GM18517 (cell line): ENCODE measurements at regions not wholly inside any gene's neighbourhood (a gene's known extent, or its start where the extent isn't known, plus 50 kb on each side); places are given as distances from the start of the nearest gene placed in this dataset.
"Not testable (repeated sequence)": the region's sequence is repeated elsewhere in the genome, so short reads cannot be mapped to it uniquely, and the experiment has no call there.

Experiments used
- ATAC-seq: cut with Tn5 transposase; IDR thresholded peaks from one replicate; pipeline ENCODE4 v1.9.1; 2021; ENCODE audit warnings: mild to moderate bottlenecking, moderate library complexity; ENCODE audit not compliant: unreplicated experiment

DNA sequence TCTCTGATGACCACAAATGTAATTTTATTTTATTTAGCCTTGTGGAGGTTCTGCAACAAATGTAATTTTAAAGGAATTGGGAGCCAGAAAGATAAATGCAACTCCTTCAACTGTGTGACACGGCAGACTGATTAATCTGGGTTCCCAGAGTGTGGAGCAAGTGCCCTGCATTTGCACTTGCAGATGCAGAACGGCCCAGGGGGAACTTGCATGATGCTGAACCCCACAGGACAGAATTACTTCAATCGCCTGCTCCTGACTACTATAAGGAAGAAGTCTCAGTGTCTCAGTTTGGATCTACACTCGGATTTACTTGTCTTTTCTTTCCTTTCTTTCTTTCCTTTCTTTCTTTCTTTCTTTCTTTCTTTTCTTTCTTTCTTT is 107.2 kb upstream of the ACBD5 start:
- not testable (repeated sequence) for ATAC-seq

DNA sequence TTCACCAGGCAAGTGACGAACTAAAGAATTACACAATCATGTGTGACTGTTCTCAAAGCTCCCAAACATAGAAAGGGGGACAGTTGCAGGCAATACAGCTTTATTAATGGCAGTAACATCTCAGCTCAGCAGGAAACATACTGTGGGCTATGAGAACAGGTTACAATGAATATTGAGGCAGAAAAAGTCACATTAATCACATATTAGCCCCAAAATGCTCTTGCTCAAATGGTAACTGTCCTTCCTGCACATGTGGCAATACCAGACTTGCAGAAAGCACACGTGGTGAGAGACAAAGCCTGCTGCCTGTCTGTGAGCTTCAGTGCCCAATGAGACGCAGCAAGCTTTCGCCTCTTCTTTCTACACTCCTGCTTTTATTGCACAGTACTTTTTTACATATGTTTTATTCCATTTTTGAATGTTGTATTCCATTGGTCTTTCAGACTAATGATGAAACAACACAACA is 104.9 kb upstream of the ACBD5 start:
- no peak for ATAC-seq

DNA sequence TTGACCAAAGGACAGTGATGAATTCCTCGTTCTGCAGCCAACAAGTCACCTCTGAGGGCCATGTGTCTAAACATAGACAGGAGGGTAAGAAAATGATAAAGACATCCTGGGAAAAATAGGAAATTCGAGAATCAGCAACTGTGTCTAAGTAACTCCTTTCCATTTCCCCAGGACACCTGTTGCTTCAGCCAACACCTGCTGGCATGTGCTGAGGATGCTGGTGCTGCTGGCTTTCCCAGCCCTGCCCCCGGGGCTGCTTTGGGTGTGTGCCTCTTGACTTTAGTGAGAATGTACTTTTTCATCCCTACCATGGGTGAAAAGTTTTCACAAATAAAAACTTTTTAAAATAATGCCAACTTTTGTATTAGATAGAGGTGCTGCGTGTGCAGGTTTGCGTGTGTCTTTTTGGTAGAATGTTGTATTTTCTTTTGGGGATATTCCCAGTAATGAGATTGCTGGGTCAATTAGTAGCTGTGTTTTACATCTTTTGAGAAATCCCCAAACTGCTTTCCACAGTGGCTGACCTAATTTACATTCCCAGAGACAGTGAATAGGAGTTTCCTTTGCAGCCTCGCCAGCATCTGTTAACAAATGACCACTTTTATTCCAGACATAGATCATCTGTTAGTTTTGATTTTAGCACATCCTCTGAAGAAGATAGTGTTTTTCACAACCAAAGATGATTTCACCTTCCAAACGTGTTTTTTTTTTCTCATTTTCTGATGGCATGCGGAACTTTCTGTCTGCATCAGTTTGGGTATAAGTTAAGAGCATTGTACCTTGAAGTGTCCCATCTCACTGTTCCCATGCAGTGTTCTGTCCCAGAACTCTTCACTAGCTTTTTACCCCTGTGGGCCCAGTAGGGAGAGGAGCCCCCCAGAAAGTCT is 104.2 kb upstream of the ACBD5 start:
- ATAC-seq = no peak

DNA sequence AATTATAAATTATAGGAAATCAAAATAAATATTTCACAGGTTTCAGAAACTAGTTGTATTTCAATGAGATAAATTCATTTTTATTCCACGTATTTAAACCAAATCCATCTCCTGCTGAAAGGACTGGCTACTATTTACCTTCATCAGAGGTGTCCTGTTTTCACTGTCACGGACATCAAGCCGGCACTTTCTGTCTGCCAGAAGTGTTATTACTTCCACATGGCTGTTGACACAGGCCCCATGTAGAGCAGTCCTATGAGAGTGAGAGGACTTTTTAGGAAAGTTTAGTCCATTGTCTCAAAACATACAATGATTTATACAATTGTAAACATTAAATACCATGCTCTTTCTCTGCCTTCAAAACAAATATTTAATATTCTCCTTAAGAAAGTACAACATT is 100.4 kb upstream of the ACBD5 start:
- no peak for ATAC-seq

DNA sequence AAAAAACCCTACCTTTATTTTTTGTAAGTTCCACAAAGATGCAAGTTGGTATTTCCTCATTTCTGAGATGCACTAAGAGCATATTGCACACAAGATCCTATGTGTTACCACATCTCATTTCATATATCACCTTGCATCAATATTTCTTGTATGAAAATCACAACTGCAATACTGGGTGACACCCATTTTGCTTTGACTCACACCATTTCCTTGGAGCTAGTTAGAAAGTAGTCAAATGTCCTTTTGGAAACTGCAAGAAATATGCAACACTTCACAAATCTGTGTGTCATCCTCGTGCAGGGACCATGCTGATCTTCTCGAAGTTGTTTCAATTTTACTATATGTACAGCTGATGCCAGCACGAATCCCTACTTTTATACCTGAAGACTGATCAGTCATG is 94.6 kb upstream of the ACBD5 start:
- ATAC-seq = not testable (repeated sequence)

DNA sequence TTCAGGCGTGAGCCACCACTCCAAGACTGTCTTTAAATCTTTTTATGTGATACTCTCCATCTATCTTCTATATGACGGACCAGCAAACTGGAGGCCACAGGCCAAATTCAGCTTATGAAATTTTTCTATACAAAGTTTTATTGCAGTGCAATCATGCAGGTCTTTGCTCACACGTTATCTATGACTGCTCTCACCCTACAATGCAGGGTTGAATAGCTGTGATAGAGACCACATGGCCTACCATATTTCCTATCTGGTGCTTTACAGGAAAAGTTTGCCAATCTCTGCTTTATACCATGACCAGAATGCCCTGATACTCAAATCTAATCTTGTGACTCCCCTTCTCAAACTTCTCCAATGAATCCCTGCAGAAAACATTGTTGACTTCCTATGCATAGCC is 89.5 kb upstream of the ACBD5 start:
- ATAC-seq = no peak

DNA sequence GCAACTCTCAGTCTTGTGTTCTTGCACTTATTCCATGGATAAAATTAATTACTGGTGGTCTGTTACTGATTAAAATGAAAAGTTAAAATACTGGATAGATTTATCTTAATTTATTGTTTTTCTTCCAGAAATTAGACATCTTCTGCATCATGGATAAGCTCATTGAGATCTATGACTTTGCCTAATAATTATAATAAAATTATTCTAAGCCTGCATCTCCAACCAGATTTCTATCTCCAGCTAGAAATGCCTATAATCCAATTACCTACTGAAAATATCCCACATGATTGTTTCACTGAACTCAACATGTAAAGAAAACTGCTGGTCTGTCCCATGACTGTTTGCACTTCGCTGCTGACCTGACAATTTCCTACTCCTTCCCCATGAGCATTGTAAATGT is 88.3 kb upstream of the ACBD5 start:
- ATAC-seq = no peak

DNA sequence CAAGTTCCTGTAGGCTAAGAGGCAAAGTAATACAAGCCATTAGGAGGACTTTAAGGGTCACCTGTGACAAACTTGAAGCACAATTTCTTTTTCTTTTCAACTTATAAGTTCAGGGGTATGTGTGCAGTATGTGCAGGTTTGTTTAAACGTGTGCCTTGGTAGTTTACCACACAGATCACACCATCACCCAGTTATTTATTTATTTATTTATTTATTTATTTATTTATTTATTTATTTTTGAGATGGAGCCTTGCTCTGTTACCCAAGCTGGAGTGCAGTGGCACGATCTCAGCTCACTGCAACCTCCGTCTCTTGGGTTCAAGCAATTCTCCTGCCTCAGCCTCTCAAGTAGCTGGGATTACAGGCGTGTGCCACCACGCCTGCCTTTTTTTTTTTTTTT is 86.2 kb upstream of the ACBD5 start:
- not testable (repeated sequence) for ATAC-seq

DNA sequence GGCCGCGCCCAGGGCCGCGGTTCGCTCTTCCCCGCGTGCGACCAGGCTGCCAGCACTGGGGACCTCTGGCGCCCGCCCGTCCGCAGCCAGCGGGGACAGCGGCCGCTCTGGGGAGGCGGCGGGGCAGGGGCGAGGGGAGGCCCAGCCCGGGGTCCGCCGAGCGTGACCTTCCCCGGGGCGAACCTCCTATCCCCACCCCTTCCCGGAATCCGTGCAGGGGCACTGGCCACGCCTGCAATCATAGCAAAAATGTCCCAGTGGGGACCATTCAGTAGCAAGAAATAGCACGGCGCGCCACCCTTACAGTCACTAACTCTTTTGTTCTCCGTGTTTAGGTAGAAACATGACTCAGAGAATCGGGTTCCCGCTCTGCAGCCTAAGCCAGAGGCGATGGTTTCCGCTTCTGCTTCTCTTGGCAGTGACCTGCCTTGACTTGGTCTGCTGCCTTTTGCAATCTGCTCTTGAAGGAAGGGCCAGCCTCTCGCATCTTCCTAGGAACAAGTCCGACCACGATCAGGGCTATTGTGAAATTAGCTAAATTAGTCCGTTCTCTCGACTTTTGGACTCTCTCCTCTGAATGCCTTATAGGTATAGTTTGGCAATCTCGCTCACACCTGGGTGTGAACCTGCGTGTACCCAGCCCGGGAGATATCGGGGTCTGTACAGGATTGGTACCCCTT is 79.3 kb upstream of the ACBD5 start:
- peak; percentile 67 for ATAC-seq

DNA sequence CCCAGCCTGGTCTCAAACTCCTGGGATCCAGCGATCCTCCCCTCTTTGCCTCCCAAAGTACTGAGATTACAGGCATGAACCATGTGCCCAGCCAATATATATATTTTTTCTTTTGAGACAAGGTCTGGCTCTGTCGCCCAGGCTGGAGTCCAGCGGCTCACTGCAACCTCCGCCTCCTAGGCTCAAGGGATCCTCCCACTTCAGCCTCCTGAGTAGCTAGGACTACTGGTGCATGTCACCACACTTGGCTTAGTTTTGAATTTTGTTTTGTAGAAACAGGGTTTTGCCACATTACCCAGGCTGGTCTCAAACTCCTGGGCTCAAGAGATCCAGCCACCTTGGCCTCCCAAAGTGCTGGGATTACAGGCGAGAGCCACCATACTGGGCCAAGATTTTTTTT is 78.5 kb upstream of the ACBD5 start:
- ATAC-seq = peak; percentile 20

DNA sequence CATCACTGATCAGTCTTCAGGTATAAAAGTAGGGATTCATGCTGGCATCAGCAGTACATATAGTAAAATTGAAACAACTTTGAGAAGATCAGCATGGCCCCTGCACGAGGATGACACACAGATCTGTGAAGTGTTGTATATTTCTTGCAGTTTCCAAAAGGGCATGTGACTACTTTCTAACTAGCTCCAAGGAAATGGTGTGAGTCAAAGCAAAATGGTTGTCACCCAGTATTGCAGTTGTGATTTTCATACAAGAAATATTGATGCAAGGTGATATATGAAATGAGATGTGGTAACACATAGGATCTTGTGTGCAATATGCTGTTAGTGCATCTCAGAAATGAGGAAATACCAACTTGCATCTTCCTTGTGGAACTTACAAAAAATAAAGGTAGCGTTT is 74.5 kb upstream of the ACBD5 start:
- ATAC-seq = not testable (repeated sequence)

DNA sequence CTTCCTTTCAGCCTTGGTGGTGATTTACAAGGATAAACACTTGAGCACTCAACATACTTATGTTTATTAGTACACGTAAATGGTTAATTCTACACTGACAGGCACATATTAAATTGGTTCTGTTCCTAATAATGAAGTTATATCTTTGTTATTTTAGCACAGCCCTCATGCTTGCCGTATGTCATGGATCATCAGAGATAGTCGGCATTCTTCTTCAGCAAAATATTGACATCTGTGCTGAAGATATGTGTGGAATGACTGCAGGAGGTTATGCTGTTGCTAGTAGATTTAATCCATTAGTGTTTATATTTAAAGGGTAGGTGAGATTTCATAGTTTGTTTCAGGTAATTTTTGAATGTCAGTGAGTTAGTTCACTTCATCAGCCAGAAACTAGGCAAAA is 73.0 kb upstream of the ACBD5 start:
- ATAC-seq = not testable (repeated sequence)

DNA sequence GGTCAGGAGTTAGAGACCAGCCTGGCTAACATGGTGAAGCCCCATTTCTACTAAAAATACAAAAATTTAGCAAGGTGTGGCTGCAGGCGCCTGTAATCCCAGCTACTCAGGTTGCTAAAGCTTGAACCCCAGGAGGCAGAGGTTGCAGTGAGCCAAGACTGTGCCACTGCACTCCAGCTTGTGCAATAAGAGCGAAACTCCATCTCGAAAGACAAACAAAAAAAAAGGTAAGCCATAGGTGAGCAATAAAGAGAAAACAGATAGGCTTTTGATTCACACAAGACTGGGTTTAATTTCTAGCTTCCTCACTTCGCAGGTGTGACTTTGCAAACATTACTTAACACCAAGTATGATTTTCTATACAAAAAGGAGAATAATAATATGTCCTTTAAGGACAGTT is 72.3 kb upstream of the ACBD5 start:
- no peak for ATAC-seq

DNA sequence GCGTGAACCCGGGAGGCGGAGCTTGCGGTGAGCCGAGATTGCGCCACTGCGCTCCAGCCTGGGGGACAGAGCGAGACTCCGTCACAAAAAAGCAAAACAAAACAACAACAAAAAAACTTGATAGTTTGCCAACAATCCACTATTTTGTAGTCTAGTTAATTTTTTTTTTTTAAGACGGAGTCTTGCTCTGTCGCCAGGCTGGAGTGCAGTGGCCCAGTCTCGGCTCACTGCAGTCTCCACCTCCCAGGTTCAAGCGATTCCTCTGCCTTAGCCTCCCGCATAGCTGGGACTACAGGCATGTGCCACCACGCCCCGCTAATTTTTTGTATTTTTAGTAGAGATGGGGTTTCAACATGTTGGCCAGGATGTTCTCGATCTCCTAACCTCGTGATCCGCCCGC is 71.2 kb upstream of the ACBD5 start:
- ATAC-seq = not testable (repeated sequence)

DNA sequence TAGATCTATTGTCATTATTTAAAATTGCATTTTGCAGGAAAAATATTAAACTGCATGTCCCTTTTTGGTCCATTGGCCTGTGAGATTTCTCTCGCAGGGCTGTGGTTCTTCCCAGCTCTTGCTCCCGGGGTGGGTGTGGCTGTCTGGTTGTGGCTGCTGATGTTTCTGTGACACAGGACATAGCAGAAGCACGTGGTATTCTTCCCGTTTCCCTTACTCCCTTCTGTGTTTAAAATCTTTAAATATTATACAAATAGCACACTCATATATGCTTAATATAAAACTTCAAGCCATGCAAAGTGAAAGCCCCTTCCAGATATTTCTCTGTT is 57.9 kb upstream of the ACBD5 start:
- not testable (repeated sequence) for ATAC-seq

DNA sequence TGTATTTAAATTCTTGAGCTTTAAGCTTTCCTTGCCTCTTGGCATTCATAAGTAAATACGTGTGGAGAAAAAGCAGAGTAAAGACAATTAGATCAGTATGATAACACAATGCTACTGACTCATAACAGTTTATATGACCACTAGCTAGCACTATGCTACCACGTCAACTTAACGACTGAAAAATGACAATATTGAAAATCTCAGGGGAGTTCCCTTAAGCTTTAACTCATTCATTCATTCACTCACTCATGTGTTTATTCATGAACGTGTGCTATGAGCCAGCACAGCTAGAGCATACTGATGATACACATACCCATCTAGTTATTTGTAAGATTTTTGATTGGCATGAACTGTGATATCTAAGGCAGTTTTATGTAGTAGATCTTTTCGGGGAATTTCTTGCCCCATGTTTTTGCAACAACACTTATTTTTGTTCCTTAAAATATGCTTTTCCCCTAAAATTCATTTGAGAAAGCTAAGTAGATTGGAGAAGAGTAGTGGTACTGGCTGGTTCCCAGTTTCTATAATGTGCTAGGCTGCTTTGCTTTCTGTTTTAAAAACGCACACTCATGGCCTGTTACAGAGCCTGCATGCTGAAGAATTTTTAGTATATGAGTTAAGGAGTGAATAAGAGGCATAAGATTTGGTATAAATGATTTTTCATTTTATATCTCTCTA is 57.4 kb upstream of the ACBD5 start:
- ATAC-seq = no peak

DNA sequence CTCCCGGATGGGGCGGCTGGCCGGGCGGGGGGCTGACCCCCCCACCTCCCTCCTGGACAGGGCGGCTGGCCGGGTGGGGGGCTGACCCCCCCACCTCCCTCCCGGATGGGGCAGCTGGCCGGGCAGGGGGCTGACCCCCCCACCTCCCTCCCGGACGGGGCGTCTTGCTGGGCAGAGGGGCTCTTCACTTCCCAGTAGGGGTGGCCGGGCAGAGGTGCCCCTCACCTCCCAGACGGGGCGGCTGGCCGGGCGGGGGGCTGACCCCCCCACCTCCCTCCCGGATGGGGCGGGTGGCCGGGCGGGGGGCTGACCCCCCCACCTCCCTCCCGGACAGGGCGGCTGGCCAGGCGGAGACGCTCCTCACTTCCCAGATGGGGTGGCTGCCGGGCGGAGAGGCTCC is 55.7 kb upstream of the ACBD5 start:
- ATAC-seq = not testable (repeated sequence)

DNA sequence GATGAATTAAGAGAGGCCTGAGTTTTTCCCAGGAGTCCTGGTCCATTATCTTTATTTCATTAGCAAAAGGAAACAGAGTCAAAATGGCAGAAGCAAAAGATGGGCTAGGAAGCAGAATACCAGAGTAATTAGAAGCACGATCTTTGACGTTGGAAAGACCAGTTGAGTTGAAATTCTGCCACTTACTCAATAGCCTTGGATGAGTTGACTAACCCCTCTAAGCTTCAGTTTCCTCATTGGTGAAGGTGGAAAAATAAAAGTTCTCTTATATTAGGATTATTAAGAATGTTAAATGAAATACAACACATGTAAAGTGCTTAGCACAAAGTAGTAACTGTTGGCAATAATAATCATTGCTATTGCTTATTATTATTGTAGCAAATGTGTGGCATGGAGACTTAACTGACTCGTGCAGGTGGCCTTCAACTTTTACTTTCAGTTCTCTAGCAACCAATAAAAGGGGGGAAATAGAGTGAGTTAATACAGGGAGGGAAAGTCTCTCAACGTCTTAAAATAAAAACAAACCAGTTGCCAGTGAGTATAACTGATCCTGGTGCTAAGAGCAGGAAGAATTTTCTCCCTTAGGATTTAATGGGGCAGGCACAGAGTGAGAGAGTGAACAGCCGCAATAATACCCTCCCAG is 50.8 kb upstream of the ACBD5 start:
- ATAC-seq = not testable (repeated sequence)
